HG03060 (cell line): ENCODE measurements at regions not wholly inside any gene's neighbourhood (a gene's known extent, or its start where the extent isn't known, plus 50 kb on each side); places are given as distances from the start of the nearest gene placed in this dataset.

Experiments used
- ATAC-seq: cut with Tn5 transposase; IDR thresholded peaks from one replicate; pipeline ENCODE4 v1.9.1; 2021; ENCODE audit warnings: low read depth, moderate number of reproducible peaks; ENCODE audit not compliant: unreplicated experiment

DNA sequence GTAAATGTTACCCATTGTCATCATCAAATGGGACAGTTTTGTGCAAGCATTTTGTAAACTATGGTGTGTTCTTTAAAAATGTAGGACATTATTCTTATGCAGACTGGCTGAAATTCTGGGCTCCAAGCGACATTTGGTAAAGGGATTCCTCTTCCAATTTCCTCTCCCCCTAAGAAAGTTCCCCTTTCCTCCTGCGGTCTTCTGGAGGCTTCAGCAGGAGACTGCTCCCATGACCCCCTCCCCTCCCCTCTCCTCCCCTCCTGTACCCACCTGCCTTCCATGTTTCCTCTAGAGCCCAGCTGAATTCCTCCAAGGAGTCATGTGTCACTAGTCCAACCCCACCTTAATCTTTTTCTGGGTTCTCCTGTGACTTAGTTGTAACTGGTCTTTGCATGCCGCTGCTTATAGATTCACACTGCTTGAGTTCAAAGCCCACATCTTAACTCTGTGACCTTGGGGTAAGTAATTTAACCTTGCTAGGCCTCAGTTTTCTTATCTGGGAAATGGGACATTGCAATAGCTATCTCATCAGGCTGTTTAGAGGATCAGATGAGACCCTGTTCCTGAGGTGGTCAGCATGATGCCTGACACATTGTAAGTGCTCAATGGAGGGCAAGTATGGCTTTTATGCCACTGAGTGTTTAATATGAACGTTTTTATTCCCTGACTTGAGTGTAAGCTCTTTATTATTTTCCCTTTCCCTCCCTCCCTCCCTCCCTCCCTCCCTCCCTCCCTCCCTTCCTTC is 69.9 kb upstream of the WDR26 start:
- ATAC-seq = no peak

DNA sequence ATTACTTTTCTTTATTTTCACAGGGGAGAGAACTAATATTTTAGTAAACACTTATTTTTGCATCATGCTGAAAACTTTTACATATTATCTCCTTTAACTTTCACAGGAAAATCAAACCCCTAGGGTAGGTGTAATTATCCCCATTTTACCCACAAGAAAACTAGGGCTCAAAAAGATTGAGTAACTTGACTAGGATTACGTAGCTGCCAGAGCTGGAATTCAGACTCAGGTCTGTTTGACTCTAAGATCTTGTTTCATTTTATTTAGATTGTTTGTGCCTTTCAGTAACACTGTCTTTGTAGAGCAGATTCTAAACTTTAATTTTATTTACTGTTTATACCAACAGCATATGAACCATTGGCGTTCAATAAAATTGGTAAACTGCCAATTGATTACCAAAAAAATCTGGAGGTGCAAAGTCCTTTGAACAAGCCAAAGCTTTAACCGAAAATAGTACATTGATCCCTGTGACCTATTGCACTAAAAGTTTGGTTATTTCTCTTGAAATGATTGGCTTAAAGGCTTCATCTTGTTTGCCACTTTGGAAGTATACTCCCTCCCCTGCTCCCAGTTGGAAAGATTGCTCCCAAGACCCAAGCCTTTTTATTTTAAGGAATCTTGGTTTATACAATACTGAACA is 71.0 kb upstream of the WDR26 start:
- no peak for ATAC-seq

- no peak for ATAC-seq
Observed at GRCh38 chr1:224506141-224506814, 71.7 kb upstream of the WDR26 start.

GRCh38 chr1:224507771-224508523 is 73.3 kb upstream of the WDR26 start:
- no peak for ATAC-seq

DNA sequence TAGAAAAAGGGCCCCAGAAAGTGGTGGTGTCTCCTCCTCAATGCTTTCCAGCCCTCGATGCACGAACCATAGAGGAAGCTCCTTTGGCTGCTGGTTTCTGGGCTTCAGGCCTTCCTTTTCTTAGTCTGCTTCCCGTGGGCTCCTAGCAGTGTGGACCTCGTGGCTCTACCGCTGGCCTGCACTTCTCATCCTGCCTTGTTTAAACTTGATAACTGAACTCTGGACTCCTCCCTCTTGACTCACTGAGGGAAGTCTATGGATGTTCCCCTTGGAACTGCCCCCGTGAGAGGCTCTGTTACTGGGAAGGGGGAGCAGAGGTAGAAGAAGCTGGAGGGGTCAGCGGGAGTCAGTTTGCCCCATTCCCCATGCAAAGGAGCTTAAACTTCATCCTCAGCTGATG is 75.3 kb upstream of the WDR26 start:
- ATAC-seq = no peak

GRCh38 chr1:224510880-224511645 is 76.5 kb upstream of the WDR26 start:
- ATAC-seq = no peak

DNA sequence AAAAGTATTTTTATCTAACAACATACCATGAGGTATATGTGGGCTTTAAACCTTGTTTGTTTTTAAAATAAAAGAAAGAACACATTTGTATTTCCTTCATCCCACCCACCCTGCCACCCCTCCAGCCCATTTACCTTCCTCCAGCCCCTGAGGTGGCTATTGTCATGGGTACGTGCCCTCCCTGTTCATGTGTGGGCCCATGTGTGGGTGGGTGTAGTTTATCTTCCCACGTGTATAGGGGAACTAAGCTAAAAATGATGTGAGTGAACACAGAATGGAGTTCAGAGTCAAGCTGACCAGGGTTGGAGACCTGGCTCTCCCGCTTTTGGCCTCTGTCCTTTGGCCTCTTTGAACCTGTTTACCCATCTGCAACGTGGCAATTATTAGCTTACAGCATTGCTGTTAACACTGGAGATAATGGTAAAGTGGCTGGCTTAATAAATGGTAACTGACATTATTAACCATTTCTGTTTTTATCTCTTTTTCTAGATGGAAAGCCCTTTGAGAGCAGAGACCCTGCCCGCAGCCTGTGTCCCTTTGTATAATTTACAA is 78.1 kb upstream of the WDR26 start:
- ATAC-seq = no peak

- no peak for ATAC-seq
Observed at GRCh38 chr1:224513383-224513782, 78.8 kb upstream of the WDR26 start.

DNA sequence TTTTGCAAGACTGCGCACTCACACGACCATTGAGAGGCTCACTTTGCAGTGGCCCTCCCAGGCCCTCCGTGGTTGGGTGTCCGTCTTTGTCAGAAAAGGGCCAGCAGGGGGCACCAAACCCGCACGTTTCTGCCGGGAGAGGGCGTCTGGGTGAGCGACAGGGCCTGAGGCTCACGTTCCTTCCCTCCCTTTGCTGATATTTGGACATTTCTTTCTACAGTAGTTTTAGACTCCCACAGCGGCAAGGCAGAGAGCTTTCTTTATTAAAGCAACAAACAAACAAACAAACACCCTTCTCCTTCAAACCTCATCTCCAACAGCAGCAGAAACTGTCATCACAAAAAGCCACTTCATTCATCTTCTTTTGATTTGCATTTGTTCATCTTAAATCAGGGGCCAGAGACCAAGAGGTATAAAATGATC is 79.2 kb upstream of the WDR26 start:
- peak; percentile 82 for ATAC-seq

DNA sequence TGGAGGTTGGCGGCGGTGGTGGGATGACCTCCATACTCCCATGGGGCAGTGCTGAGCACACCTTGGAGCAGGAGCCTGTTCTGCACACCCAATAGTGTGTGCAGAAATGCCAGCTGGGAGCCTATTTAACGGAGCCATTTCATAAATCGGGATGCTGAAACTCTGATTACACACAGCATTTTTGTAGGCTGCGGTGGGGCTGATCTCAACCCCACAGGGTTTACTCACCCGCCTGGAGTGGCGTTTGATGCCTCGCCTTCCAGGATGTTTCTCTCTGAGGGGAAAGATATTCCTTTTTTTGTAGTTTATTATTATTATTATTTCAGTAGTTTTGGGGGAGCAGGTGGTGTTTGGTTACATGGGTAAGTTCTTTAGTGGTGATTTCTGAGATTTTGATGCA is 82.6 kb upstream of the WDR26 start:
- no peak for ATAC-seq

- no peak for ATAC-seq
Observed at GRCh38 chr1:224518528-224518927, 83.9 kb upstream of the WDR26 start.

DNA sequence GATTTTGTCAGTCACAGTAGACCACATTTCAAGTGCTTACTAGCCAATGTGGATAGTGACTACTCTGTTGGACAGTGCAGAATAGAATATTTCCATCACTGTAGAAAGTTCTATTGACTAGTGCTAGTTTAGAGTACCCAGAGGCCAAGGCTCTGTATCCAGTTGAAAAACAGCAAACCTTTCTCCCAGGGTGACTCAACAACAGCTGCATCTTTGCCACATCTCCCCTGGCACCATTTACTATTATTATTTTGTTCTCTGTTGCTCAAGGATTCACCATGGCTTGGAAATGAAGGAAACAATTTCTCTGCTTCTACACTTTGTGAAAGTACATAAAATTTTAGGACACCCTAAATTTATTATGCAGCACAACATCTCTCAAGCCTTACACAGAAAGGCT is 85.3 kb upstream of the WDR26 start:
- ATAC-seq = no peak

DNA sequence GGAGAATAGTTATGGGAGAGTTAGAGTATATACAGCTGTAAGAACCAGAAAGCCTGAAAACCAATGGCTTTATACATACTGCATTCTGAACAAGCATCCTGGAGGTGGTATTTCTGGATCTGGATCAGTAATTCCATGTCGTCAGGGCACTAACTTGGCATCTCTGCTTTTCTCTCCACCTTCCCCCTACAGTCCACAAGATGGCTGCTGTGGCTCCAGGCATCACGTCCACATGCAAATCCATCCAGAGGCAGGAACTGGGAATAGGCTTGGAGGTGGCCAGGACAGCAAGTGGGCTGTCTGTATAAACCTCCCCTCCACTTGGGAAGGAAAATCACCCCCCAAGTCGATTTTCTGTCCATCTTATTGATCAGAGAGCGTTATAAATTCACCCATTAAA is 86.2 kb upstream of the WDR26 start:
- no peak for ATAC-seq

- ATAC-seq = no peak
Observed at GRCh38 chr1:224521904-224522734, 87.5 kb upstream of the WDR26 start.

GRCh38 chr1:224523676-224524075 is 89.1 kb upstream of the WDR26 start:
- ATAC-seq = no peak

GRCh38 chr1:224524679-224525078 is 90.1 kb upstream of the WDR26 start:
- ATAC-seq = no peak

DNA sequence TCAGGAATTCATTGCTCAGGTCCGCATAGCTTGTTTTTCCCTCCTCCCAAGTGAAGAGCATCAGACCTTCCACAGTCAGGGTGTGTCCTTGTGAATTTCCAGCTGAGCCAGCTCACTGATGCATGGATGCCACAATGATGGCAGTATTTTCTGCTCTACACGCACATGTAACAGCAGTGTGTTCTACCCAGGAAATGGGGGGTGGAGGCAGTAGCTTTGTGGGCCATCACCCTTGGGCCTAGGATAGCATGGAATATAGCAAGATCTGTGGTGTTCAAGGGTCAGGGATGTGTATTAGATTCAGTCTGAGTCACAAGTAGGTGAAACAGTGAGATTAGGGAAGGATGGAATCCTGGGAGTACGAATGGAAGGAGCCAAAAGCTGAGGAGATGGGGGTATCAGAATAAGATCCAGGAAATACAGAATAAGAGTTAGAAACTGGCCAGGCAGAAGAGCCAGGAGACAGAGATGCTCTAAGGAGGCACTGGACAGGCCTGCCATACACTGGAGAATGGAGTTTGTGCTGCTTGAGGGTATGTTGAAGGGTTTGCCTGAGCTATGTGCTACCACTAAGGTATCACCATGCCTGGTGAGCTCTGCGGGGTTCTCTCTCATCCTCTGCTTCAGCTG is 90.6 kb upstream of the CNIH3 start:
- ATAC-seq = no peak

GRCh38 chr1:224526771-224527170 is 89.3 kb upstream of the CNIH3 start:
- no peak for ATAC-seq

DNA sequence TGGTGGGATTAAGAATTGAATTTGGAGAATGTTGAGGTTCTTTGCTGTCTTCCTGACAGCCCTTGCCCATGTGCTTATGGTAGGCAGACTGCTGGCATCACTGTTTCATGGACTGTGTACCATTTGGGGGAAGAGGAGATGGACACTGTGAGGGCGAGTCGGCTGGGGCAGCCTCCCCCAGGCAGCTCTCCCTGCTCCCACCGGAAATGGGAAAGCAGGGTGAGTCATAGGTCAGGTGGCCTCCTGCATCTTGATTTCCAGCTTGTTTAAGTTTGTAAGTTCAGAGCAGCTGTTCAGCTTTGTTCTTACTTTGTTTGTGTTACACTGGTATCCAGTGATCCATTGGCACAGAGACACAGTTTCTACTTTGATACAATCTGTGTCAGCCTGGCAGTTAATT is 87.2 kb upstream of the CNIH3 start:
- ATAC-seq = no peak
